ENCODE measurements at regions not wholly inside any gene's neighbourhood (a gene's known extent, or its start where the extent isn't known, plus 50 kb on each side); places are given as distances from the start of the nearest gene placed in this dataset.

DNA sequence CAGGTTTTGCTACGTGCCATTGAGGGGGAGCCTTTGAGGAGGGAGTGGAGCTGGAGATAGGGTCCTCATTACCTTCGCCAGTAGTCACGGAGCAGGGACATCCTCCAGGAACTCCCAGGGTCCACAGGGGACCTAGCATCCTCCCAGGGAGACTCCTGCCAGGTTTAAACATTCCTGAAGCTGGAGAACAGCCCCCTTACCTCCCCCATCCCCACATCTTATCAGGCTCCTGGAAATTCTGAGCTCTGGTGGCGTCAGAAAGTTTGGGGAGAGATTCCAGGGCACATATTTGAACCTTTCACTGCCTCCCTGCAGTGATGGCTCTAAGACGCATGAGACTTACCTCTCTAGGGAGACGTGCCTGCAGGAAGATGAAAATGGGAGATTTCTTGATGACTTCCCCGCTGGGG, 192.3 kb upstream of the GSC start:
- no peak overlapping the region for H3K4me3 ChIP-seq (ENCODE audit: insufficient read depth, low read depth, low read length, poor library complexity, severe bottlenecking)
- no peaks in the 10 kb centered on the region for H3K27me3 ChIP-seq (replicated peaks; ENCODE audit: control insufficient read depth, insufficient read depth, low read length, poor library complexity, severe bottlenecking)
- no peaks in the 10 kb centered on the region for H3K36me3 ChIP-seq (ENCODE audit: control insufficient read depth, insufficient read depth, low read length)
- H3K4me1 ChIP-seq (ENCODE audit: control insufficient read depth, insufficient read depth, low read length, poor library complexity, severe bottlenecking) = no peaks in the 10 kb centered on the region
- no peak overlapping the region for H3K27ac ChIP-seq (ENCODE audit: insufficient read depth, low read length, poor library complexity, severe bottlenecking)
- no peaks in the 10 kb centered on the region for H3K9me3 ChIP-seq (ENCODE audit: control insufficient read depth, low read length)
- no peak for DNase-seq

DNA sequence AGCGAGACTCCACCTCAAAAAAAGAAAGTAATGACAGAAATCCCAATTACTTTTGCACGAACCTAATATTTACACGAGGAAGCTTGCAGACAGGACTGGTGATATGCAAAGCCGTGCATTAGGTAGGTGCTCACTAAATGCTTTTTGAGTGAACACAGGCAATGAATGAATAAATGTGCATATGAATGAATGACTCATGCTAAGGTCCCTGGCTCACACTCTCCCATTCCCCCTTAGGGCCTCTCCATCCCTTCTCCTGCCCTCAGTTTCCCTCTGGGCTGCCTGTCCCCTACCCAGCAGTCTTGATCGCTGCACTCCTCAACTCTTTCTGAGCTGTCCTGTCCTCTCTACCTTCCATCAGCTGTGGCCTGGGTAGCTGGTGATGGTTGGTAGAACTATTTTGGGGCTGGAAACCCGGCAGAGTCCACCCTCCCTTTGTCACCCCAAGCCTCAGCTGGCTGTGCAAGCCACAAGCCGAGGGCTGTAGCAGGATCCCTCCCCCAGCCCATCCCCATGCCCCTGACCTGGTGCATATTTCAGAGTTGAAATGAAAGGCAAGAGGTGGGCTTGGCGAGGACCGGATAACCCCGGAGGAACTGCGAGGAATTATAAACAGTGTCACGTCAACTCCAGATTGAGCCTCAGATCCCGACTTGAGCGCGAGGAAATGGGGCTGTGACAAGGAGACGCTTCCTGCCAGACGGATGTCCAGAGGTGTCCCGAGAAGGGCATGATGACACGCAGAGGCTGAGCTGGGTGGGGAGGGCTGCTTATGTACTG, 191.7 kb upstream of the GSC start:
- Histone ChIP-seq H3K27me3 (replicated peaks; ENCODE audit: control insufficient read depth, insufficient read depth, low read length, poor library complexity, severe bottlenecking) (no peaks in the 10 kb centered on the region), H3K9me3 (ENCODE audit: control insufficient read depth, low read length) (no peaks in the 10 kb centered on the region), H3K36me3 (ENCODE audit: control insufficient read depth, insufficient read depth, low read length) (no peaks in the 10 kb centered on the region), H3K4me1 (ENCODE audit: control insufficient read depth, insufficient read depth, low read length, poor library complexity, severe bottlenecking) (no peaks in the 10 kb centered on the region), H3K27ac (ENCODE audit: insufficient read depth, low read length, poor library complexity, severe bottlenecking) (no peak overlapping the region), H3K4me3 (ENCODE audit: insufficient read depth, low read depth, low read length, poor library complexity, severe bottlenecking) (no peak overlapping the region)
- no peak for DNase-seq

DNA sequence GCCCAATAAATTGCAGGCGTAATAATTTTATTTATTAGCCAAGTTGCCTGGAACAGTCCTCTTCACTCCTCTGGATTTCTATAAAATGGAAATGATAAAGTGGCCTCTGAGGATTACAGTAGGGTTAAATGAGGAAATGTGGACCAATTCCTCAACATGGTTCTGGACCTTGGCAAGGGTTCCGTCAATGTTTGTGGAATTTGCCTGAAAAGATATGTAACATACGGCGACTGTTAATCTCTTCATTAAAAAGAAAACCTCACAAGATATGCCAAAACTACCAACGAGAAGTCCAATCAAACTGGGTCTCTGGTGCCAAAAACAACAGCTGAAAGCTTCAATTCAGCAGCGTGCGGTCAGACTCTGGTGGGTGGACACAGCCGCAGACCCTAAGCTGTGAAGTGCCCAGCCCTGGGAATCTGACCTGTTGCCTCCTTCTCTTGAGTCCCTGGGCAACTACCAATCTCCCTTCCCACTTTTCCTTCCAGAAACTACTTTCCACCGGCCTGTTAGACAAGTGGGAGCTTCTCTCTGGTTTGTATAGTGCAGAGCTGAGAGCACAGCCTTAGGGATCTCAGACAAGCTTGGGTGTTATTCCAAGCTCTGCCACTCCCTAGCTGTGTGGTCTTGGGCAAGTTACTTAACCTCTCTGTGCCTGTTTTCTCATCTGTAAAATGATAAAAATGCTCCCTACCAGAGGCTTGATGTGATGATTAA, 190.5 kb upstream of the GSC start:
- Histone ChIP-seq H3K4me1 (ENCODE audit: control insufficient read depth, insufficient read depth, low read length, poor library complexity, severe bottlenecking) (no peaks in the 10 kb centered on the region), H3K27me3 (replicated peaks; ENCODE audit: control insufficient read depth, insufficient read depth, low read length, poor library complexity, severe bottlenecking) (no peaks in the 10 kb centered on the region)
- no peak for DNase-seq

DNA sequence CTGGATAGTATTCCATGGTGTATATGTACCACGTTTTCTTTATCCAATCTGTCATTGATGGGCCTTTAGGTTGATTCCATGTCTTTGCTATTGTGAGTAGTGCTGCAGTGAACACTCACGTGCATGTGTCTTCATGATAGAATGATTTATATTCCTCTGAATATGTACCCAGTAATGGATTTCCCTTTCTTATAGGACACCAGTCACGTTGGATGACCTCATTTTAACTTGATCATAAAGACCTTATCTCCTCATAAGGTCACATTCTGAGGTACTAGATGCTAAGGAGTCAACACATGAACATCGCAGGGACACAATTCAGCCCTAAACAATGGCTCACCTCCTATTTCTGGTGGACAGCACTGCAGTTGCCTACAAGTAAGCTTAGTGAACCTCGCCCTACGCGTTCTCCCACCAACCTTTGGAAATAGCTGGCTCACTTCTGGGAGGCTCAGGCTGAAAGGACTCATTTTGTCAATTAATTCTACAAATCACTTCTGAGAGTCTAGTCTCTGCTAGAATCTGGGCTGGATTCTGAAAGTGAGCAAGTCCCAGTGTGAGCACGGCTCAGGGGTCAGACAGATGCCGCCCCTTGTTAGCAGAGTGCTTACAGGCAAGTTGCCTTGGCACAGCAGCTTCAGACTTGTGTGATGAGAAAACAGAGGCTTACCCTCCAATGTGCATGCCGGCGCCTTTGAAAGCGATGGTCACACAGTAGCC, 183.8 kb upstream of the GSC start:
- Histone ChIP-seq H3K4me1 (ENCODE audit: control insufficient read depth, insufficient read depth, low read length, poor library complexity, severe bottlenecking) (no peaks in the 10 kb centered on the region), H3K36me3 (ENCODE audit: control insufficient read depth, insufficient read depth, low read length) (no peaks in the 10 kb centered on the region), H3K27ac (ENCODE audit: insufficient read depth, low read length, poor library complexity, severe bottlenecking) (no peak overlapping the region), H3K27me3 (replicated peaks; ENCODE audit: control insufficient read depth, insufficient read depth, low read length, poor library complexity, severe bottlenecking) (no peaks in the 10 kb centered on the region), H3K4me3 (ENCODE audit: insufficient read depth, low read depth, low read length, poor library complexity, severe bottlenecking) (no peak overlapping the region), H3K9me3 (ENCODE audit: control insufficient read depth, low read length) (no peaks in the 10 kb centered on the region)
- DNase-seq = no peak

More for the DNA sequence above, 190.5 kb upstream of the GSC start:
- H3K27ac ChIP-seq (ENCODE audit: insufficient read depth, low read length, poor library complexity, severe bottlenecking) = no peak overlapping the region
- no peaks in the 10 kb centered on the region for H3K9me3 ChIP-seq (ENCODE audit: control insufficient read depth, low read length)
- H3K36me3 ChIP-seq (ENCODE audit: control insufficient read depth, insufficient read depth, low read length) = no peaks in the 10 kb centered on the region
- no peak overlapping the region for H3K4me3 ChIP-seq (ENCODE audit: insufficient read depth, low read depth, low read length, poor library complexity, severe bottlenecking)

DNA sequence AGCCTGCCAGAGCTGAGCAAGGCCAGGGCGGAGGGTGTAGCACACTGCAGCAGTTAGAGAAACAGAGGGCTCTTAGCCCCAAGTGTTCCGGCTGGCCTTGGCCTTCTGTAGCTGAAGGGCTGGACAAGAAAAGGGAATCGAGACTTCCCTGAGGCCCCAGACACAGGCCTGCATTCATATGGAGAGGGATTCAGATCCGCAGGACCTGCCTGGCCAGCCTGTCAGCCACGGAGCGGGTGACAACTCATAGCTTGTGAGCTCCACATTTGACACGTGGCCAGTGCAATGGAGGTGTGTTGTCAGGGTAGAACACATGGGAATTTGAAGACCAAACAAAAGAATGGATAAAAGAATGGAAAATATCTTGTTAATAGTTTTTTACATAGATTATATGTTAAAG, 182.2 kb upstream of the GSC start:
- Histone ChIP-seq H3K27ac (ENCODE audit: insufficient read depth, low read length, poor library complexity, severe bottlenecking) (no peak overlapping the region), H3K36me3 (ENCODE audit: control insufficient read depth, insufficient read depth, low read length) (no peaks in the 10 kb centered on the region), H3K4me3 (ENCODE audit: insufficient read depth, low read depth, low read length, poor library complexity, severe bottlenecking) (no peak overlapping the region), H3K9me3 (ENCODE audit: control insufficient read depth, low read length) (no peaks in the 10 kb centered on the region), H3K27me3 (replicated peaks; ENCODE audit: control insufficient read depth, insufficient read depth, low read length, poor library complexity, severe bottlenecking) (no peaks in the 10 kb centered on the region), H3K4me1 (ENCODE audit: control insufficient read depth, insufficient read depth, low read length, poor library complexity, severe bottlenecking) (no peaks in the 10 kb centered on the region)
- DNase-seq = no peak

DNA sequence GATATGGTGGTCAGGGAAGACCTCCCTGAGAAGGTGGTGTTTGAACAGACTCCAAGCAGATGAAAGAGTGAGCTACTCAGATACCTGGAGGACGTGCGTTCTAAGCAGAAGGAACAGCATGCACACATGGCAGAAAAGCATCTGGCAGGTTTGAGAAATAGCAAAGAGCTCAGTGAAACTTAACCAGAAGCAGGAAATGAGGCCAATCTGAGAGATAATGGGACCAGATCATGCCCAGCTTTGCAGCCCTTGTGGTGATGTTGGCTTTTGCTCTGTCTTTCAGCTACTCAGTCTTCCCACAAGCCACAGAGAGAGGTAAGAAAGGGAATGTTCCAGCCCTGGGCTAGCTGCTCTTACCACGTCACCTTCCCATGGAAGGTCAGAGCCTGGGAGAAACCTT, 176.3 kb upstream of the GSC start:
- H3K27ac ChIP-seq (ENCODE audit: insufficient read depth, low read length, poor library complexity, severe bottlenecking) = peak overlapping the region; percentile 44
- no peaks in the 10 kb centered on the region for H3K27me3 ChIP-seq (replicated peaks; ENCODE audit: control insufficient read depth, insufficient read depth, low read length, poor library complexity, severe bottlenecking)
- peak in 1 of 3 donors; percentile 17 for DNase-seq
- no peaks in the 10 kb centered on the region for H3K36me3 ChIP-seq (ENCODE audit: control insufficient read depth, insufficient read depth, low read length)
- no peak overlapping the region for H3K4me3 ChIP-seq (ENCODE audit: insufficient read depth, low read depth, low read length, poor library complexity, severe bottlenecking)
- H3K9me3 ChIP-seq (ENCODE audit: control insufficient read depth, low read length) = no peaks in the 10 kb centered on the region
- no peaks in the 10 kb centered on the region for H3K4me1 ChIP-seq (ENCODE audit: control insufficient read depth, insufficient read depth, low read length, poor library complexity, severe bottlenecking)

DNA sequence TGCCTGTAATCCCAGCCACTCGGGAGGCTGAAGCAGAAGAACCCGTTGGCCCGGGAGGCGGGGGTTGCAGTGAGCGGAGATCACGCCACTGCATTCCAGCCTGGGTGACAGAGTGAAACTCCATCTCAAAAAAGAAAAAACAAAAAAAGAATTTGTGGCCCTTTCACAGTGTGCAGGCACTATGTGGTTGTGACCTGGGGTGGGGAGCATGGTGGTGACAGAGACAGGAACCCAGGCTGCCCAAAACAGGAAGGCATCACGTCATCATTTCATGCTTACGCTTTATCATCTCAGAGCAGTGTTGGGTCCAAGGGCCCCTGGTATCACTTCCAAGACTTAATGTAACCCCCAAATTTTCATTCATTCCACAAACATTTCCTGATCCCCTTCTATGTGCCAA, 175.7 kb upstream of the GSC start:
- H3K27me3 ChIP-seq (replicated peaks; ENCODE audit: control insufficient read depth, insufficient read depth, low read length, poor library complexity, severe bottlenecking) = no peaks in the 10 kb centered on the region
- no peaks in the 10 kb centered on the region for H3K36me3 ChIP-seq (ENCODE audit: control insufficient read depth, insufficient read depth, low read length)
- H3K27ac ChIP-seq (ENCODE audit: insufficient read depth, low read length, poor library complexity, severe bottlenecking) = peak overlapping the region; percentile 44
- no peaks in the 10 kb centered on the region for H3K9me3 ChIP-seq (ENCODE audit: control insufficient read depth, low read length)
- no peak overlapping the region for H3K4me3 ChIP-seq (ENCODE audit: insufficient read depth, low read depth, low read length, poor library complexity, severe bottlenecking)
- H3K4me1 ChIP-seq (ENCODE audit: control insufficient read depth, insufficient read depth, low read length, poor library complexity, severe bottlenecking) = no peaks in the 10 kb centered on the region
- peak; percentile 20 to 46 (median 31) for DNase-seq

DNA sequence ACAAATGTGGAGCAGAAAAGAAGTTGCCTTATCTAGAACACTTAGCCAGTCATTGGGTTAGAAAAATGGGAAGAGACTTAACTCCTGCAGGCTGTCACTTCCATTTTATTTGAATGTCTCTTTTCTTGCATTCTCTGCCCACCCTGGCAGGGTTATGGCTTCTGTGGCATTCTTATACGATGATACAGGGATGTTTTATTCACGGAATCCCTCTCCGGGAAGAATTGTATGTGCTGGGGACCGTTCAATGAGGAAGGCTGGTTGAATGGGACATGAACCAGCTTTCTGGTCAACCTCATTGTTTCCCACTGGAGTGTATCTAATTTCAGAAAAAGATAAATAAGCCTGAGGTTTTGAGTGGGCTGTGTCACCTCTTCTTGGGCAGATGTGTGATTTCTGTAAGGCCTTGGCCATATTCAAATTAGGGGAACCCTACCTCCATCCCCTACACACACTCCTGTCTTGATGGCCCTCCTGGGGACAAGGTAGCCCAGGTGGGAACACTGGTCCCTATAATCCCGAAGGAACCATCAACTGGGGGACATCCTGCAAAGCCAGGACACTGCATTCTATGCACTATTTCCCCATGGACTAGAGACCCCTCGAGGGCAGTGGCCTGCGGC, 174.8 kb upstream of the GSC start:
- DNase-seq = no peak
- no peaks in the 10 kb centered on the region for H3K36me3 ChIP-seq (ENCODE audit: control insufficient read depth, insufficient read depth, low read length)
- H3K27me3 ChIP-seq (replicated peaks; ENCODE audit: control insufficient read depth, insufficient read depth, low read length, poor library complexity, severe bottlenecking) = no peaks in the 10 kb centered on the region
- no peak overlapping the region for H3K27ac ChIP-seq (ENCODE audit: insufficient read depth, low read length, poor library complexity, severe bottlenecking)
- H3K4me1 ChIP-seq (ENCODE audit: control insufficient read depth, insufficient read depth, low read length, poor library complexity, severe bottlenecking) = no peaks in the 10 kb centered on the region
- H3K4me3 ChIP-seq (ENCODE audit: insufficient read depth, low read depth, low read length, poor library complexity, severe bottlenecking) = no peak overlapping the region
- H3K9me3 ChIP-seq (ENCODE audit: control insufficient read depth, low read length) = no peaks in the 10 kb centered on the region

DNA sequence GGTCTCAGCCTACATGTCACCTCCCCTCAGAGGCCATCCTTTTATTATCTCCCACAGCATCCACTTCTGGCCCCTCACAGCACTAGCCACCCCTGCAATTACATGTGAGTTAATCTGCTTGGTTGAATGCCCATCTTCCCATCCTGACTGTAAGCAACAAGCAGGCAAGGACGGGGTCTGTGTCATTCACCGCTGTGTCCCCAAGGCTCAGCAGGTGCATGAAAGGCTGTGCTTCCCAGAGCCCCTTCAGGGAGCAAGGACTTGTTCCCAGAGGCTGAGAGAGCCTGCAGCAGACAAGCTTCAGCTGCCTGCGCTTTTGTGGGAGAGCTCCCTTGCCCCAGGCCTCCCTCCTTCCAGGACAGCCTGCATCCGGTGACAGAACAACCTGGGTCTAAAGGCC, 172.7 kb upstream of the GSC start:
- no peak overlapping the region for H3K27ac ChIP-seq (ENCODE audit: insufficient read depth, low read length, poor library complexity, severe bottlenecking)
- H3K27me3 ChIP-seq (replicated peaks; ENCODE audit: control insufficient read depth, insufficient read depth, low read length, poor library complexity, severe bottlenecking) = no peaks in the 10 kb centered on the region
- no peaks in the 10 kb centered on the region for H3K36me3 ChIP-seq (ENCODE audit: control insufficient read depth, insufficient read depth, low read length)
- no peaks in the 10 kb centered on the region for H3K9me3 ChIP-seq (ENCODE audit: control insufficient read depth, low read length)
- no peak for DNase-seq
- H3K4me3 ChIP-seq (ENCODE audit: insufficient read depth, low read depth, low read length, poor library complexity, severe bottlenecking) = no peak overlapping the region
- H3K4me1 ChIP-seq (ENCODE audit: control insufficient read depth, insufficient read depth, low read length, poor library complexity, severe bottlenecking) = no peaks in the 10 kb centered on the region
